ENCODE measurements at regions not wholly inside any gene's neighbourhood (a gene's known extent, or its start where the extent isn't known, plus 50 kb on each side); places are given as distances from the start of the nearest gene placed in this dataset.

GRCh38 chr5:106374956-106375355 is 1295.8 kb downstream of the EFNA5 start:
- no peaks in the 10 kb centered on the region for H3K4me1 ChIP-seq
- DNase-seq (no peak), ATAC-seq (no peak)
- peaks cover 0 to 27% (median 10%) of the 10 kb centered on the region in 11 donors for H3K9me3 ChIP-seq
- intact Hi-C loops (cut with DNase I), result no loop called here
- no peak for TF ChIP-seq CTCF (IDR thresholded peaks at IDR 0.05)
- H3K36me3 ChIP-seq, result no peaks in the 10 kb centered on the region
- H3K4me3 ChIP-seq, result no peak overlapping the region
- no peak overlapping the region for H3K27ac ChIP-seq
- no peaks in the 10 kb centered on the region for H3K27me3 ChIP-seq

GRCh38 chr5:106368021-106368420 is 1302.7 kb downstream of the EFNA5 start:
- Histone ChIP-seq H3K9me3 (peaks cover 0 to 44% (median 18%) of the 10 kb centered on the region in 11 donors), H3K27me3 (no peaks in the 10 kb centered on the region), H3K27ac (no peak overlapping the region), H3K4me1 (no peaks in the 10 kb centered on the region), H3K4me3 (no peak overlapping the region), H3K36me3 (no peaks in the 10 kb centered on the region)
- WGBS, 2 donors, result 44% methylated on average over 1 of the region's 1 CpG
- DNase-seq (no peak), ATAC-seq (no peak)
- TF ChIP-seq CTCF (IDR thresholded peaks at IDR 0.05), result no peak
- intact Hi-C loops (cut with DNase I), result no loop called here

DNA sequence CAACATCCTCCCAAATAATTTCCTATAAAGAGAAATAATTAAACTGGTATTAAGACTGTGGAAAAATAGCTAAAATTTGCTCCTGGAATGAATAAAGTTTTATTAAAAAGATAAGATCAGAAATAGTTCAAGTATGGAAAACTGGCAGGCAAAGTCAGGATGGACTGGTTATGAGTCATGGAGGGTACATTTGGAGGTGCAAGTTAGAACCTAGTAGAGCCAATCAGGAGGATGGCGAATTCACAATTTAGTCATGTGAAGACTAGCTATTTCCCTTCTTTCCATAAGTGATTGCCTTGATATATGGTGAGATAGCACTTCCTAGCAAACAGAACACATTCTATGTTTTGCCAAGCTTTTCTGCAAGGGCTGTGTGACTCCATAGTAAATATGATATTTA is 1303.5 kb downstream of the EFNA5 start:
- H3K27me3 ChIP-seq, result no peaks in the 10 kb centered on the region
- WGBS, 2 donors, result 74 to 87% methylated on average over 1 of the region's 1 CpG
- H3K36me3 ChIP-seq, result no peaks in the 10 kb centered on the region
- ATAC-seq, result no peak
- TF ChIP-seq CTCF (IDR thresholded peaks at IDR 0.05), result no peak
- H3K4me1 ChIP-seq, result no peaks in the 10 kb centered on the region
- no peak overlapping the region for H3K4me3 ChIP-seq
- DNase-seq, result no peak
- peaks cover 0 to 44% (median 18%) of the 10 kb centered on the region in 11 donors for H3K9me3 ChIP-seq
- H3K27ac ChIP-seq, result no peak overlapping the region
- intact Hi-C loops (cut with DNase I), result no loop called here

- H3K9me3 ChIP-seq, result peaks cover 0 to 18% (median 0%) of the 10 kb centered on the region in 11 donors
- H3K27ac ChIP-seq, result no peak overlapping the region
- ATAC-seq (no peak), DNase-seq (no peak)
- intact Hi-C loops (cut with DNase I), result no loop called here
- WGBS, 2 donors, result 92 to 94% methylated on average over 1 of the region's 1 CpG
- no peak for TF ChIP-seq CTCF (IDR thresholded peaks at IDR 0.05)
- H3K27me3 ChIP-seq, result no peaks in the 10 kb centered on the region
- no peaks in the 10 kb centered on the region for H3K4me1 ChIP-seq
- no peaks in the 10 kb centered on the region for H3K36me3 ChIP-seq
- no peak overlapping the region for H3K4me3 ChIP-seq
These were observed 1307.2 kb downstream of the EFNA5 start for GRCh38 chr5:106363578-106363977.

GRCh38 chr5:106361905-106362304 is 1308.8 kb downstream of the EFNA5 start:
- no peak for DNase-seq
- Histone ChIP-seq H3K27me3 (no peaks in the 10 kb centered on the region), H3K4me3 (no peak overlapping the region), H3K4me1 (no peaks in the 10 kb centered on the region), H3K27ac (no peak overlapping the region), H3K36me3 (no peaks in the 10 kb centered on the region), H3K9me3 (peaks cover 0 to 18% (median 0%) of the 10 kb centered on the region in 11 donors)
- TF ChIP-seq CTCF (IDR thresholded peaks at IDR 0.05), result no peak
- intact Hi-C loops (cut with DNase I), result no loop called here
- ATAC-seq, result no peak
- 60 to 75% methylated on average over 1 of the region's 1 CpG for WGBS, 2 donors
